ENCODE measurements at regions not wholly inside any gene's neighbourhood (a gene's known extent, or its start where the extent isn't known, plus 50 kb on each side); places are given as distances from the start of the nearest gene placed in this dataset.

DNA sequence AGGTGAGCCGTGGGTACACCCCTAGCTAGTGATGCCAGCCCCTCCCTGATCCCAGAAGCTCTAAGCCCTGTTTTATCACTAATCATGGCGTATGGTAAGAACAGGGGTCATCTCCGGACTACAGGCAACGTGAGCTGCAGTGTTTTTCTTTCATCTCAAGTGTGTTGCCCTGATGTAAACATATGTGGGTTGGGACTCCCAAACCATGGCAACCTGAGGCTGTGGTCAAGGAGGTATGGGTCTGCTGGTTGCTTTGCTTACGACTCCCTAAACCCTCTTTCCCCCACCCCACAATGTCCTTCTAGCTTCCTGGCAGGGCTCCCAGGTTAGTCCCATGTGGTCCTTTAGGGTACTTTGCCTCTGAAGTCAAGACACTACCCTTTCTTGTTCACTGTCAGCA is 53.6 kb upstream of the AFF3 start:
- TF ChIP-seq, protein P1, sequence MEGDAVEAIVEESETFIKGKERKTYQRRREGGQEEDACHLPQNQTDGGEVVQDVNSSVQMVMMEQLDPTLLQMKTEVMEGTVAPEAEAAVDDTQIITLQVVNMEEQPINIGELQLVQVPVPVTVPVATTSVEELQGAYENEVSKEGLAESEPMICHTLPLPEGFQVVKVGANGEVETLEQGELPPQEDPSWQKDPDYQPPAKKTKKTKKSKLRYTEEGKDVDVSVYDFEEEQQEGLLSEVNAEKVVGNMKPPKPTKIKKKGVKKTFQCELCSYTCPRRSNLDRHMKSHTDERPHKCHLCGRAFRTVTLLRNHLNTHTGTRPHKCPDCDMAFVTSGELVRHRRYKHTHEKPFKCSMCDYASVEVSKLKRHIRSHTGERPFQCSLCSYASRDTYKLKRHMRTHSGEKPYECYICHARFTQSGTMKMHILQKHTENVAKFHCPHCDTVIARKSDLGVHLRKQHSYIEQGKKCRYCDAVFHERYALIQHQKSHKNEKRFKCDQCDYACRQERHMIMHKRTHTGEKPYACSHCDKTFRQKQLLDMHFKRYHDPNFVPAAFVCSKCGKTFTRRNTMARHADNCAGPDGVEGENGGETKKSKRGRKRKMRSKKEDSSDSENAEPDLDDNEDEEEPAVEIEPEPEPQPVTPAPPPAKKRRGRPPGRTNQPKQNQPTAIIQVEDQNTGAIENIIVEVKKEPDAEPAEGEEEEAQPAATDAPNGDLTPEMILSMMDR (IDR thresholded peaks at IDR 0.05) = no peak
- TF ChIP-seq POLR2A (IDR thresholded peaks at IDR 0.05) = no peak
